SU-DHL-6 (cell line): ENCODE measurements at regions not wholly inside any gene's neighbourhood (a gene's known extent, or its start where the extent isn't known, plus 50 kb on each side); places are given as distances from the start of the nearest gene placed in this dataset.

Experiments
- EZH2phosphoT487 ChIP-seq: fragments of 200-600 bp; sonication (generic), shearing (Covaris generic); conservative IDR thresholded peaks from 2 replicates; pipeline ENCODE4 v1.6.1; 2018; ENCODE audit warnings: mild to moderate bottlenecking, antibody characterized with exemption, low read length, moderate library complexity, mixed read lengths
- TF ChIP-seq, protein P1 (sequence below): fragments of 200-600 bp; sonication (generic); IDR thresholded peaks from one replicate; pipeline ENCODE4 v1.5.1; 2017; ENCODE audit warnings: antibody characterized with exemption, mild to moderate bottlenecking, low read length, moderate library complexity; ENCODE audit not compliant: insufficient read depth, poor library complexity, severe bottlenecking

DNA sequence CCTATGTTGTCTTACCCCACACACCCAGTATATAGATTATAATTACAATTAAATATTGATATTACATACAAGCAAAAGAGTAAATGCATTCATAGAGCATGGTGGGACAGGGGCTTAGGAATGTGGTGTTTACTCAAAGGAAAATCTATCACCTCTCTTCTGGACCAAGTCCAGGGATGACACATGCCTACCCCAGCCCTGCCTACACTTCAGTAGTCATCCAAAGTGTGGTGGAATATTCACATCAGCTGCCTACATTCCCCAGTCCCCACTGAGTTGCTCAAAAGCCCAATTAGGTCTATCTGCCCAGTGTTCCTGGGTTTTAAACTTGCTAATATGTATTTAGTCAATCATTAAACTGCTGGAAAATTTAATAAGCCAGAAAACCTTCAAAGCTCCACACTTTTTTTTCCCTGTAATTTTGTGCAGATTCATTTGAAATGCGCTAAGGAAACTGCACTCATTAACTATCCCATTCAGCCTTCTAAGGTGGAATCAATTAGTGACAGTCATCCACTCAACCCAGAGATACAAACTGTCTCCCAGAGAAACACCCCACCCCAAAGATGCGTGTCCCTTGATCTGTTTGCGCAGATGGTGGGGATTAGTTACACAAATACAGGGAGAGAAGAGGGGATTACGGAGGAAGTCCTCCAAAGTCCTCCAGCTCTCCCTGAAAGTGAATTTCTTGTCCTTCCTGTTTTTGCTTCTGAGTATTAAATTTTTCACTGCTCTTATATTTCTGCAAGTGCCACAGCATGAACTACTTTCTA is 91.7 kb upstream of the KDR start:
- TF ChIP-seq, protein P1, sequence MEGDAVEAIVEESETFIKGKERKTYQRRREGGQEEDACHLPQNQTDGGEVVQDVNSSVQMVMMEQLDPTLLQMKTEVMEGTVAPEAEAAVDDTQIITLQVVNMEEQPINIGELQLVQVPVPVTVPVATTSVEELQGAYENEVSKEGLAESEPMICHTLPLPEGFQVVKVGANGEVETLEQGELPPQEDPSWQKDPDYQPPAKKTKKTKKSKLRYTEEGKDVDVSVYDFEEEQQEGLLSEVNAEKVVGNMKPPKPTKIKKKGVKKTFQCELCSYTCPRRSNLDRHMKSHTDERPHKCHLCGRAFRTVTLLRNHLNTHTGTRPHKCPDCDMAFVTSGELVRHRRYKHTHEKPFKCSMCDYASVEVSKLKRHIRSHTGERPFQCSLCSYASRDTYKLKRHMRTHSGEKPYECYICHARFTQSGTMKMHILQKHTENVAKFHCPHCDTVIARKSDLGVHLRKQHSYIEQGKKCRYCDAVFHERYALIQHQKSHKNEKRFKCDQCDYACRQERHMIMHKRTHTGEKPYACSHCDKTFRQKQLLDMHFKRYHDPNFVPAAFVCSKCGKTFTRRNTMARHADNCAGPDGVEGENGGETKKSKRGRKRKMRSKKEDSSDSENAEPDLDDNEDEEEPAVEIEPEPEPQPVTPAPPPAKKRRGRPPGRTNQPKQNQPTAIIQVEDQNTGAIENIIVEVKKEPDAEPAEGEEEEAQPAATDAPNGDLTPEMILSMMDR = no peak
- TF ChIP-seq EZH2phosphoT487 = no peak
